ENCODE measurements at regions not wholly inside any gene's neighbourhood (a gene's known extent, or its start where the extent isn't known, plus 50 kb on each side); places are given as distances from the start of the nearest gene placed in this dataset.
A peak's percentile ranks its signal among the peaks of the same experiment; 100 is the strongest.
"Not testable (repeated sequence)": the region's sequence is repeated elsewhere in the genome, so short reads cannot be mapped to it uniquely, and the experiment has no call there.

DNA sequence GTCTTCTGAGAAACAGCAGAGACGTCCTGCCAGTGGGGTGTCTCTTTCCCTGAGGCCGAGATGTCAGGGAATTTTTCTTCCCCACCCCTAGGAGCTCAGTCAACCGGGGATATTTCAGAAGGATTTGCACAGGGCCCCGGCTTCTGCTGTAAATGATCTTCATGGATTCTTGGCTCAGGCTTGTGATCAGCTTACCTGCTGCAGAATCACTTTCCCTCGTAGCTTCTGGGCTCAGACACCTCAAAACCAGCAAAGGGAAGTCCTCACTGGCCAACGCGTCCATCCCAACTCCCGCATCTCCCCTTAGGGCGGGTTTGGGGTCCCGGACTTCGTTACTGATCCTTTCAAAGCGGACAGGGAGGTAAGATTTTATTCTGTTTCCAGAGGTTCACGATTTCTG, 212.7 kb downstream of the SHOX start:
- no peak for DNase-seq
- H3K36me3 Mint-ChIP-seq: no peaks in the 10 kb centered on the region
- peaks cover 0 to 8% (median 5%) of the 10 kb centered on the region in 3 donors for H3K27me3 Mint-ChIP-seq
- peaks cover 0 to 5% (median 0%) of the 10 kb centered on the region in 7 donors for H3K9me3 Mint-ChIP-seq
- H3K4me3 Mint-ChIP-seq: no peak overlapping the region
- H3K4me1 Mint-ChIP-seq: peaks cover 0 to 4% (median 0%) of the 10 kb centered on the region in 3 donors
- H3K27ac Mint-ChIP-seq: no peak overlapping the region
- ATAC-seq (ENCODE audit: low read depth in 2 of 2): no peak

DNA sequence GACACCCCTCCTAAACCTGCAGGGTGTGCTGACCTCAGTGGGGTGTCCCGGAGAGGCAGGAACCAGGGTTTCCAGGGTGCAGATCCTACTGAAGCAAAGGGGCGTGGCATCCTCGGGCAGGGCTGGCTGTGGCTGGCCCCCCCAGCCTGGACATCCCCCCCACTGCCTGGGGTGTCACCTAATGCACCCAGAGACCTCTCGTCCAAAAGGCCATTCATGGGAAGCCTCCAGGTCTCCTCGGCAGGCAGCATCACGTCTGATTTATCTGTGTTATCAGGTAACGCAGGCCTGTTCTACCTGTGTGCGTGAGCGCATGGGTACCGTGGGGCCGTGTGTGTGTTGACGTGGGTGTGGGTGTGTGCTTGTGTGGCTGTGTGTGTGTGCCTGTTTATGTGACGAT, 210.0 kb downstream of the SHOX start:
- peaks cover 0 to 4% (median 0%) of the 10 kb centered on the region in 3 donors for H3K4me1 Mint-ChIP-seq
- H3K4me3 Mint-ChIP-seq: no peak overlapping the region
- H3K9me3 Mint-ChIP-seq: peaks cover 5 to 18% (median 10%) of the 10 kb centered on the region in 7 donors
- DNase-seq: no peak
- peaks cover 0 to 8% (median 5%) of the 10 kb centered on the region in 3 donors for H3K27me3 Mint-ChIP-seq
- no peak for ATAC-seq (ENCODE audit: low read depth in 2 of 2)
- H3K27ac Mint-ChIP-seq: no peak overlapping the region
- peaks cover 0 to 8% of the 10 kb centered on the region in 2 donors for H3K36me3 Mint-ChIP-seq

DNA sequence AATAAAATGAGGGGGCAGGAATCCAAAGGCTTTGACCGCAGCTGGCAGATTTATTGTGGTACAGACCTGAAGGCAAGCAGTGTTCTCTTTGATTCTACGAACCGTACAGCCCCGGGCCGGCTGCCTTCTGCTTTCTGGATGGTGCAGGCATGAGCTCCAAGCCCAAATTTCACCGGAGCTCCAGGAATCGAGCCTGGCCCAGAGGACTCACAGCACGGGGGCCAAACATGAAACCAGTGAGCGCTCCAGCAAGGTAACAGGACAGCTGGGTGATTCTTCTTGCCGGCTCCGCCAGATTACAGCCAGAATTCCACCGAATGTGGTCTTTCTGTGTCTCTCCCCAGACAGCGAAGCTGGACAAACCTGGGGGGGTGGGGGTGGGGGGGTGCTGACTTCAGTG, 208.1 kb downstream of the SHOX start:
- not testable (repeated sequence) for DNase-seq; ATAC-seq (ENCODE audit: low read depth in 2 of 2); H3K36me3 Mint-ChIP-seq; H3K4me3 Mint-ChIP-seq; H3K27me3 Mint-ChIP-seq; H3K27ac Mint-ChIP-seq; H3K4me1 Mint-ChIP-seq
- peaks cover 5 to 18% (median 13%) of the 10 kb centered on the region in 7 donors for H3K9me3 Mint-ChIP-seq

DNA sequence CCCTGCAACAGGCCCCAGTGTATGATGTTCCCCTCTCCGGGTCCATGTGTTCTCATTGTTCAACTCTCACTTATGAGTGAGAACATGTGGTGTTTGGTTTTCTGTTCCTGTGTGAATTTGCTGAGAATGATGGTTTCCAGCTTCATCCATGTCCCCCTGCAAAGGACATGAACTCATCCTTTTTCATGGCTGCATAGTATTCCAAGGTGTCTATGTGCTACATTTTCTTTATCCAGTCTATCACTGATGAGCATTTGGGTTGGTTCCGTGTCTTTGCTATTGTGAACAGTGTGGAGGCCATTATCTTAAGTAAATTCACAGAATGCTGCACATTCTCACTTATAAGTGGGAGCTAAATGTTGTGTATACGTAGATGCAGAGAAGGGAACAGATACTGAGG, 205.3 kb downstream of the SHOX start:
- H3K36me3 Mint-ChIP-seq; H3K4me1 Mint-ChIP-seq; H3K4me3 Mint-ChIP-seq; H3K27me3 Mint-ChIP-seq; H3K27ac Mint-ChIP-seq; DNase-seq; ATAC-seq (ENCODE audit: low read depth in 2 of 2): not testable (repeated sequence)
- peaks cover 4 to 21% (median 13%) of the 10 kb centered on the region in 7 donors for H3K9me3 Mint-ChIP-seq

DNA sequence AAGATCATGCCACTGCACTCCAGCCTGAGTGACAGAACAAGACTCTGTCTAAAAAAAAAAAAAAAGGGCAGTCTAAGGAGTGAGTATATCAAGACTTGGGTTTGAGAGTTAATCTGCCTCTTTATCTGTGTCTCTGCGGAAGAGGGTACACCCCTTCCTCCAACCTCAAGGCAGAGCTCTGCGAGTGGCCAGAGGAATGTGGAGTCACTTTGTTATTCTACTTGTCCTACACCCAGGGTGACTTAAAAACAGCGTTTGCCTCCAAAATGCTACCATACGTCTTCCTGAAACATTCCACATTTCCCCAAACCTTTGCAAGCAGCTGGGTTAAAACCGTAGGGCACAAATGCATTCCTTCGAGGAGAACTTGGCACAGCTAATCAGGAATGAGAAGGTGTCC, 199.9 kb downstream of the SHOX start:
- no peak overlapping the region for H3K27ac Mint-ChIP-seq
- no peak for DNase-seq
- no peaks in the 10 kb centered on the region for H3K27me3 Mint-ChIP-seq
- no peaks in the 10 kb centered on the region for H3K4me1 Mint-ChIP-seq
- peaks cover 0 to 5% (median 3%) of the 10 kb centered on the region in 7 donors for H3K9me3 Mint-ChIP-seq
- no peak for ATAC-seq (ENCODE audit: low read depth in 2 of 2)
- H3K36me3 Mint-ChIP-seq: no peaks in the 10 kb centered on the region
- no peak overlapping the region for H3K4me3 Mint-ChIP-seq

DNA sequence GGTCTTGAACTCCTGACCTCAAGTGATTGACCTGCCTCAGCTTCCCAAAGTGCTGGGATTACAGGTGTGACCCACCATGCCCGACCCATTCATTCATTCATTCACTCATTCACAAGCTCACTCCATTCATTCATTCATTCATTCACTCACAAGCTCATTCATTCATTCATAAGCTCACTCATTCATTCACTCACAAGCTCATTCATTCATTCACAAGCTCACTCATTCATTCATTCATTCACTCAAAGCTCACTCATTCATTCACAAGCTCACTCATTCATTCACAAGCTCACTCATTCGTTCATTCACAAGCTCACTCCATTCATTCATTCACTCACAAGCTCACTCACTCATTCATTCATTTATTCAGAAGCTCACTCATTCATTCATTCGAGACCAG, 198.6 kb downstream of the SHOX start:
- no peaks in the 10 kb centered on the region for H3K27me3 Mint-ChIP-seq
- ATAC-seq (ENCODE audit: low read depth in 2 of 2): no peak
- no peaks in the 10 kb centered on the region for H3K4me1 Mint-ChIP-seq

DNA sequence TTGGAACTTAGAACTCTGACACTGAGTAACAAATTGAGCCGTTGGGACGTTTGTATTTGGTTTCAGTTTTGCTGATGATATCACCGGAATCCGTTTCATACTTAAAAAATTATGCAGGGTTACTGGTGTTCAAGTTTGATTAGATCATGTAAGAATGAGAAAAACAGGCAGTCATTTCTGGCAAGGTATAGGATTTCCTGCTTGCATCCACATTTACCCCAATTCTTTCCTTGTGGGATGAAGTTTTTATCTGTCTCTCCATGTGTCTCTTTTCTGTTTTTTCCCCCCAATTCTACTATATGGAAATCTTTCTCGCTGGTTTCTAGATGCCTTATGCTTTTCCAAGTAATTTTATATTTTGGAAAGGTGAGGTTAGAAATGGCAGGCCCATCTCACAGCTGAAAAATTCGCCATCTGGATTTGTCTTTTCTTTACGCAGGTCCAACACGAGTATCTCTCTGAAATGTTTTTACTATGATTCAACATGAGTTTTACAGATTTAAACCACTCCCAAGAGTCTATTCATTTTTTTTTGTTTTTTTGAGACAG, 197.9 kb downstream of the SHOX start:
- Mint-ChIP-seq H3K9me3 (peaks cover 0 to 5% (median 0%) of the 10 kb centered on the region in 7 donors), H3K27me3 (no peaks in the 10 kb centered on the region), H3K4me1 (no peaks in the 10 kb centered on the region), H3K36me3 (no peaks in the 10 kb centered on the region), H3K27ac (peak overlapping the region in 1 of 6 donors; percentile 48), H3K4me3 (no peak overlapping the region)
- DNase-seq (no peak), ATAC-seq (ENCODE audit: low read depth in 2 of 2) (no peak)

More for the DNA sequence above, 198.6 kb downstream of the SHOX start:
- H3K36me3 Mint-ChIP-seq: no peaks in the 10 kb centered on the region
- H3K4me3 Mint-ChIP-seq: no peak overlapping the region
- no peak for DNase-seq
- no peak overlapping the region for H3K27ac Mint-ChIP-seq
- H3K9me3 Mint-ChIP-seq: peaks cover 0 to 5% (median 0%) of the 10 kb centered on the region in 7 donors

DNA sequence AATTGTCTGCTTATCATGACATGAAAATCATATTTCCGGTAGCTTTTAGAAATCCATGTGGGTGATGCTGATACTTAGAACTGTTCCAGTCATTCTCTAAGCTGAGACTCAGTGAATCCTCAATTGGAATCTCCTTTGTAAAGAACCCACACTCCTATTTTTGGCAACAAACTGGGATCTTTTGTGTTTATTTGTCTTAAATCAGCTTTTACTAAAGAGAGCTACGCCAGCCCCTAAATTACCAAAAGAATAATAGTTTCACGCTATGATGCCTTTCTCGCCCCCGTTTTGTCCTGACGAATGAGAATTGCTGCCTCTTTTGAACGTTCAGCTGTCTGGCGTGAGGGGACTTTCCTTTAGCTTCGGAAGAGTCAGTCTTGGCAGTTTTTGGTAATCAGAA, 195.9 kb downstream of the SHOX start:
- Mint-ChIP-seq H3K27ac (no peak overlapping the region), H3K36me3 (no peaks in the 10 kb centered on the region), H3K9me3 (peaks cover 4 to 13% (median 8%) of the 10 kb centered on the region in 7 donors)

DNA sequence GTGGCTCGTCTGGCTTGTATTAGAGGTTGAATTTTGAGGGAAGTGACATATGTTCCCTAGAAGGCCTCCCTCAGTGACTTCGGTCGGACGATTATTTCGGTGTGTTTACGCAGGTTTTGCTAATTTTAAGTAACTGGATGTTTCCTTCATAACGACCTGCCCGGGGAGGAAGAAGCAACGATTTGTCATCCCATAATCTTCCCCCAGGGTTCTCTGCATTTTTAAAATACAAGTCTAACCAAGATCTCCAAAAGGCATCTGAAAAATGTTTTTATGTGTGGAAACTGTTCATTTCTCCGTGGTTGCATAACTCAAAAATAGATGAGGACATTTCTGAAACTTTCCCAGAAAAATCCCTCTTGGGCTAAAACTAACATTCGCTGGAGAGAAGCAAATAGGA, 195.4 kb downstream of the SHOX start:
- Mint-ChIP-seq H3K4me3 (no peak overlapping the region), H3K27me3 (no peaks in the 10 kb centered on the region), H3K4me1 (no peaks in the 10 kb centered on the region), H3K36me3 (no peaks in the 10 kb centered on the region), H3K27ac (no peak overlapping the region), H3K9me3 (peaks cover 4 to 17% (median 8%) of the 10 kb centered on the region in 7 donors)
- no peak for ATAC-seq (ENCODE audit: low read depth in 2 of 2)
- DNase-seq: no peak

More for the DNA sequence above, 195.9 kb downstream of the SHOX start:
- Mint-ChIP-seq H3K4me1 (no peaks in the 10 kb centered on the region), H3K27me3 (no peaks in the 10 kb centered on the region), H3K4me3 (no peak overlapping the region)
- DNase-seq: no peak
- no peak for ATAC-seq (ENCODE audit: low read depth in 2 of 2)

DNA sequence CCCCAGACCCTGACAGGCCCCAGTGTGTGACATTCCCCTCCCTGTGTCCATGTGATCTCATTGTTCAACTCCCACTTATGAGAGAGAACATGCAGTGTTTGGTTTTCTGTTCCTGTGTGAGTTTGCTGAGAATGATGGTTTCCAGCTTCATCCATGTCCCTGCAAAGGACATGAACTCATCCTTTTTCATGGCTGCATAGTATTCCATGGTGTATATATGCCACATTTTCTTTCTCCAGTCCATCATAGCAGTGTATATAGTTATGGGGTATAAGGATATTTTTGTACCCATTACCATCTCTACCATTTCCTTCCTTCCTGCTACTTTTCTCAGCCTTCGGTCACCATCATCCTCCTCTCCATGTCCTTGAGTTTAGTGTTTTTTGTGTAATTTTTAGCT, 192.5 kb downstream of the SHOX start:
- H3K9me3 Mint-ChIP-seq: peaks cover 4 to 19% (median 7%) of the 10 kb centered on the region in 7 donors
- H3K4me3 Mint-ChIP-seq; H3K36me3 Mint-ChIP-seq; H3K27me3 Mint-ChIP-seq; ATAC-seq (ENCODE audit: low read depth in 2 of 2); H3K4me1 Mint-ChIP-seq; H3K27ac Mint-ChIP-seq; DNase-seq: not testable (repeated sequence)

DNA sequence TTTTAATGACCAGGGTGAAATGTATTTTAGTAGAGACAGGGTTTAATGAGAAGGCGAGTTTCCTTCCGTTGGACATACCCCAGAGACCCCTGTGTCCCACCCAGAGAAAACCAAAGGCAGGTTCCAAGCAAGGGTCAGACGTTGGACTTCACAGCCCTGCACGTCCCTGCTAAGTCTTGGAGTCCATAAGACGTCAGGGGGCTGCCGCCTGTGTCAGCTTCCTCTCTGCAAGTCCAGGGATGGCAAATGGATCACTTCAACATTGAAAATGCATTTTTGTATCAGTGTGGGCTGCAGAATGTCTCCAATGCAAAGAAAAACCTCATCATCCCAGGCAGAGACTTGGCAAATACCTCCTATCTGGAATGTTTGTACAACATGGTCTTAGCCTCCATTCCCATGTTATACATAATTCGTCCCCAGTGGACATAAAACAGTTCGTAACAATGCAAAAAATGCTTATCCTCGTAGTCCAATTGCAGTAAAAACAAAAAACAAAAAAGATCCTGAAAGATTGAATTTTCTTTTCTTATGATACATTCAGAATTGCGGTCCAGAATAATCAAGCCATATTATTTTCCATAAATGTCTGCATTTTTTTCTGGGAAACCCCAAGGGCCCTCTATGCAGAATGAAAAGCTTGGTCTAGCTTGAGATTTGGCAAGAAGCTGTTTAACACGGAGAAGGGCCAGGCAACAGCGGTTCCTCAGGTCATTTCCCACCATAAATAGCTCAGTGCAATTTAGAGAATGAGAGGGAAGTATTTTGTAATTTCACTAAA, 190.9 kb downstream of the SHOX start:
- Mint-ChIP-seq H3K27me3 (no peaks in the 10 kb centered on the region), H3K36me3 (no peaks in the 10 kb centered on the region), H3K9me3 (peaks cover 4 to 23% (median 7%) of the 10 kb centered on the region in 7 donors), H3K4me3 (no peak overlapping the region), H3K4me1 (no peaks in the 10 kb centered on the region), H3K27ac (no peak overlapping the region)
- ATAC-seq (ENCODE audit: low read depth in 2 of 2) (no peak), DNase-seq (no peak)

DNA sequence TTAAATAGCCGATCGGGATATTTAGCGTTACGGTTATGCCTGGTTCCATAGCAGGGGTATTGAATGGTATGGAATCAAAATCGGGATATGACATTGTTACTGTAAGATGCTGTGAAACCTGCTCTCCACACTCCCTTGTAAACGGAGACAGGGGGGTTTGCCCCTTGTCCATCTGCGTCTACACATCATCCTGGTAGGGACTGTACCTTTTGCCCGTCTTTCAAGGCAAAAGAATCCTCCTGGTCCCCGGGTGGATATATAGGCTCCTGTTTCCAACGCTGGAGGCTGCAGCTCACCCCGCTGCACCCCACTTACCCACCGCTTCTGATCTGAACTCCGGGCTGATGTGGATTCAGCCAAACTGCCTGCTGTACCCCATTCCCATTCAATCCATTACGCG, 189.1 kb downstream of the SHOX start:
- no peak overlapping the region for H3K27ac Mint-ChIP-seq

DNA sequence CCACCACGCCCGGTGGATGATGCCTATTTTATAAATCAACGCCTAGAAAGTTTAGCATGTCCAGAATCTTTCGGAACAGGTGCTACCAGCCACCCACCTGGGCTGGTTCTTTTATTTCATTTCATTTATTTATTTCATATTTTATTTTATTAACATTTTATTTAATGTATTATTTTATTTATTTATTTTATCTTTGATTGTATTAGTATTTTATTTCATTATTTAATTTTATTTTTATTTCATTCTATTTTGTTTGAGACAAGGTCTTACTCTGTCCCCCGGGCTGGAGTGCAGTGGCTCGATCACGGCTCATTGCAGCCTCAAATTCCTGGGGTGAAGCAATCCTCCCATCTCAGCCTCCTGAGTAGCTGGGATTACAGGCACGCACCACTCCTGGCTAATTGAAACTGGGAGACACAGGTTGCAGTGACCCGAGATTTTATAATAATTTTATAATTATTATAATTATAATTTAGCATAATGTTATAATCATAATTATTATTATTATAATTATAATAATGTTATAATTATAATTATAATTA, 187.2 kb downstream of the SHOX start:
- no peak overlapping the region for H3K27ac Mint-ChIP-seq
- H3K27me3 Mint-ChIP-seq: no peaks in the 10 kb centered on the region
- no peak overlapping the region for H3K4me3 Mint-ChIP-seq
- no peaks in the 10 kb centered on the region for H3K4me1 Mint-ChIP-seq
- peaks cover 0 to 22% (median 7%) of the 10 kb centered on the region in 7 donors for H3K9me3 Mint-ChIP-seq
- DNase-seq: no peak
- H3K36me3 Mint-ChIP-seq: no peaks in the 10 kb centered on the region
- no peak for ATAC-seq (ENCODE audit: low read depth in 2 of 2)

More for the DNA sequence above, 189.1 kb downstream of the SHOX start:
- DNase-seq (no peak), ATAC-seq (ENCODE audit: low read depth in 2 of 2) (no peak)
- Mint-ChIP-seq H3K27me3 (no peaks in the 10 kb centered on the region), H3K4me1 (no peaks in the 10 kb centered on the region), H3K9me3 (peaks cover 5 to 28% (median 11%) of the 10 kb centered on the region in 7 donors), H3K36me3 (no peaks in the 10 kb centered on the region), H3K4me3 (no peak overlapping the region)

DNA sequence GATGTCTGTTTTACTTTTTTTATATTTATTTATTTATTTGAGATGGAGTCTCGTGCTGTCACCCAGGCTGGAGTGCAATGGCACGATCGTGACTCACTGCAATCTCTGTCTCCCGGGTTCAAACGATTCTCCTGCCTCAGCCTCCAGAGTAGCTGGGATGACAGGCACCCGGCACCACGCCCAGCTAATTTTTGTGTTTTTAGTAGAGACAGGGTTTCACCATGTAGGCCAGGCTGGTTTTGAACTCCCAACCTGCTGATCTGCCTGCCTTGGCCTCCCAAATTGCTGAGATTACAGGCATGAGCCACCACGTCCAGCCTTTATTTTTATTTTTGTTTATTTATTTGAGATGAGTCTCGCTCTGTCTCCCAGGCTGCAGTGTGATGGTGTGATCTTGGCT, 186.6 kb downstream of the SHOX start:
- H3K9me3 Mint-ChIP-seq: peaks cover 0 to 19% (median 5%) of the 10 kb centered on the region in 7 donors
- not testable (repeated sequence) for DNase-seq; ATAC-seq (ENCODE audit: low read depth in 2 of 2); H3K36me3 Mint-ChIP-seq; H3K4me1 Mint-ChIP-seq; H3K4me3 Mint-ChIP-seq; H3K27ac Mint-ChIP-seq; H3K27me3 Mint-ChIP-seq

Measured in naive B cell (primary cell).